Neural cell (in vitro differentiated cells): ENCODE measurements at regions not wholly inside any gene's neighbourhood (a gene's known extent, or its start where the extent isn't known, plus 50 kb on each side); places are given as distances from the start of the nearest gene placed in this dataset.

Experiments used
- EP300 ChIP-seq: fragments of 450-650 bp; conservative IDR thresholded peaks from 2 replicates; pipeline ENCODE4 v1.6.1; 2014; ENCODE audit warnings: antibody characterized with exemption, mild to moderate bottlenecking, moderate library complexity; ENCODE audit not compliant: poor library complexity, severe bottlenecking
- EZH2 ChIP-seq: fragments of 200-600, 300-800 bp; shearing (Covaris generic), sonication (generic); IDR thresholded peaks from 2 replicates; pipeline ENCODE4 v1.6.1; 2014; ENCODE audit warnings: antibody characterized with exemption, low read length, borderline replicate concordance, mild to moderate bottlenecking; ENCODE audit not compliant: insufficient read depth, poor library complexity, severe bottlenecking
- POLR2AphosphoS5 ChIP-seq: IDR thresholded peaks from 2 replicates; pipeline ENCODE4 v1.6.1; 2012
- REST ChIP-seq: IDR thresholded peaks from 2 replicates; pipeline ENCODE4 v1.6.1; 2012; ENCODE audit warnings: borderline replicate concordance
- SMC3 ChIP-seq: fragments of 450-650 bp; conservative IDR thresholded peaks from 2 replicates; pipeline ENCODE4 v1.6.1; 2014; ENCODE audit warnings: antibody characterized with exemption, mild to moderate bottlenecking, moderate library complexity; ENCODE audit not compliant: poor library complexity
- TAF1 ChIP-seq: IDR thresholded peaks from 2 replicates; pipeline ENCODE4 v1.6.1; 2012; ENCODE audit warnings: low read depth
- TF ChIP-seq, protein P1 (sequence below): fragments of 450-650 bp; IDR thresholded peaks from 2 replicates; pipeline ENCODE4 v1.5.1; 2014; ENCODE audit warnings: antibody characterized with exemption, mild to moderate bottlenecking, moderate library complexity; ENCODE audit not compliant: poor library complexity, severe bottlenecking

DNA sequence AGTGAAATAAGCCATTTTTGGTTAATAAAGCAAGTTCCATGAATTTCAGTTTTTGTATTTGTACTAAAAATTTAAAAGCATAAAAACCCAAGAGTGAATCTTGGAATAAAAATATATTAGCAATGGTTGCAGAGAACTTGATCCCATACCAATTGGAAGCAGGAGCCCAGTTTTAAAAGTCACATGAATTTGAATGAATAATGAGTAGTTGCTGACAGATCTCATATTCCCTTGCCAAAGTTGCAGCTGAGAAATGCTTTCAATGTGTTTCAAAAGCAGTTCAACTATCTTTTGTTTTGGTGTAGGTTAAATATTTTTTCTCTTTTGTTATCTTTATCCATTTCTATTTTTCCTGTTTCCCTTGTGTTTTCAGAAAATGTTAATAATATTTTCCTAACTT lies 818.6 kb downstream of the CDH18 start:
- TF ChIP-seq REST (no peak), EP300 (no peak), TAF1 (no peak), EZH2 (no peak), POLR2AphosphoS5 (no peak), SMC3 (no peak)
- TF ChIP-seq, protein P1, sequence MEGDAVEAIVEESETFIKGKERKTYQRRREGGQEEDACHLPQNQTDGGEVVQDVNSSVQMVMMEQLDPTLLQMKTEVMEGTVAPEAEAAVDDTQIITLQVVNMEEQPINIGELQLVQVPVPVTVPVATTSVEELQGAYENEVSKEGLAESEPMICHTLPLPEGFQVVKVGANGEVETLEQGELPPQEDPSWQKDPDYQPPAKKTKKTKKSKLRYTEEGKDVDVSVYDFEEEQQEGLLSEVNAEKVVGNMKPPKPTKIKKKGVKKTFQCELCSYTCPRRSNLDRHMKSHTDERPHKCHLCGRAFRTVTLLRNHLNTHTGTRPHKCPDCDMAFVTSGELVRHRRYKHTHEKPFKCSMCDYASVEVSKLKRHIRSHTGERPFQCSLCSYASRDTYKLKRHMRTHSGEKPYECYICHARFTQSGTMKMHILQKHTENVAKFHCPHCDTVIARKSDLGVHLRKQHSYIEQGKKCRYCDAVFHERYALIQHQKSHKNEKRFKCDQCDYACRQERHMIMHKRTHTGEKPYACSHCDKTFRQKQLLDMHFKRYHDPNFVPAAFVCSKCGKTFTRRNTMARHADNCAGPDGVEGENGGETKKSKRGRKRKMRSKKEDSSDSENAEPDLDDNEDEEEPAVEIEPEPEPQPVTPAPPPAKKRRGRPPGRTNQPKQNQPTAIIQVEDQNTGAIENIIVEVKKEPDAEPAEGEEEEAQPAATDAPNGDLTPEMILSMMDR: no peak
